Upper lobe of left lung (tissue), 4 donors: ENCODE measurements at regions not wholly inside any gene's neighbourhood (a gene's known extent, or its start where the extent isn't known, plus 50 kb on each side); places are given as distances from the start of the nearest gene placed in this dataset.

Experiments
- EP300 ChIP-seq, 4 donors: sonication (generic); formaldehyde crosslinking; IDR thresholded peaks; one replicate each; pipeline ENCODE4 v1.5.1; 2017; ENCODE audit warnings: antibody characterized with exemption in 4 of 4, control low read depth in 2 of 4
- POLR2A ChIP-seq, 4 donors: fragments of 450-650 bp; IDR thresholded peaks; one replicate each; pipeline ENCODE4 v1.5.1; 2016 to 2017; ENCODE audit warnings: antibody characterized with exemption in 4 of 4, mild to moderate bottlenecking in 2 of 4
- POLR2AphosphoS5 ChIP-seq, 2 donors: sonication (generic); formaldehyde crosslinking; IDR thresholded peaks; one replicate each; pipeline ENCODE4 v1.5.1; 2017; ENCODE audit warnings: antibody characterized with exemption in 2 of 2
- TF ChIP-seq, protein P1 (sequence below), 6 experiments: fragments of 450-650 bp in 4 of 6; fragments of 200-600 bp in 2 of 6; sonication (generic) in 2 of 6; IDR thresholded peaks; one replicate each; pipeline ENCODE4 v1.5.1; 2016 to 2019; ENCODE audit warnings: antibody characterized with exemption in 6 of 6

DNA sequence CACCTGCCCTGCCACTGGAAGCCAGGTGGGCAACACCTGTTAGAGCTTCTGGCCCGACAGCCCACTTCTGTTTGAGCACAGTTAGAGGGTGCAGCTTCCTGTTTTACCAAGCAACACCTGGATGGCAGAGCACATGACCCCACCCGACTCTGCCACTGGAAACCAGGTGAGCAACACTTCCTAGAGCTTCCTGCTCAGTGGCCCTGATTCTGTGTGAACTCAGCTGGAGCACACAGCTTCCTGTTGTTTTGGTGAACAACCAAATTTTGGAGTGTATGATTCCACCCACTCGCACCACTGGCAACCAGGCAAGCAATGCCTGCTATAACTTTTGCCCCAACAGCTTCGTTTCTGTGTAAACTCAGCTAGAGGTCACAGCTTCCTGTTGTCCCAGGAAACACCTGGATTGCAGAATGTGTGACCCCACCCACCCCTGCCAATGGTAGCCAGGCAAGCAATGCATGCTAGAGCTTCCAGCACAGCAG lies 163.8 kb upstream of the KLF8 start:
- TF ChIP-seq, protein P1, sequence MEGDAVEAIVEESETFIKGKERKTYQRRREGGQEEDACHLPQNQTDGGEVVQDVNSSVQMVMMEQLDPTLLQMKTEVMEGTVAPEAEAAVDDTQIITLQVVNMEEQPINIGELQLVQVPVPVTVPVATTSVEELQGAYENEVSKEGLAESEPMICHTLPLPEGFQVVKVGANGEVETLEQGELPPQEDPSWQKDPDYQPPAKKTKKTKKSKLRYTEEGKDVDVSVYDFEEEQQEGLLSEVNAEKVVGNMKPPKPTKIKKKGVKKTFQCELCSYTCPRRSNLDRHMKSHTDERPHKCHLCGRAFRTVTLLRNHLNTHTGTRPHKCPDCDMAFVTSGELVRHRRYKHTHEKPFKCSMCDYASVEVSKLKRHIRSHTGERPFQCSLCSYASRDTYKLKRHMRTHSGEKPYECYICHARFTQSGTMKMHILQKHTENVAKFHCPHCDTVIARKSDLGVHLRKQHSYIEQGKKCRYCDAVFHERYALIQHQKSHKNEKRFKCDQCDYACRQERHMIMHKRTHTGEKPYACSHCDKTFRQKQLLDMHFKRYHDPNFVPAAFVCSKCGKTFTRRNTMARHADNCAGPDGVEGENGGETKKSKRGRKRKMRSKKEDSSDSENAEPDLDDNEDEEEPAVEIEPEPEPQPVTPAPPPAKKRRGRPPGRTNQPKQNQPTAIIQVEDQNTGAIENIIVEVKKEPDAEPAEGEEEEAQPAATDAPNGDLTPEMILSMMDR (IDR thresholded peaks at IDR 0.05) = no peak
- TF ChIP-seq POLR2AphosphoS5 (IDR thresholded peaks at IDR 0.05) (no peak), POLR2A (IDR thresholded peaks at IDR 0.05) (no peak), EP300 (IDR thresholded peaks at IDR 0.05) (no peak)
